HG02852 (cell line): ENCODE measurements at regions not wholly inside any gene's neighbourhood (a gene's known extent, or its start where the extent isn't known, plus 50 kb on each side); places are given as distances from the start of the nearest gene placed in this dataset.

Source experiments
- ATAC-seq: cut with Tn5 transposase; IDR thresholded peaks from one replicate; pipeline ENCODE4 v1.9.1; 2021; ENCODE audit warnings: mild to moderate bottlenecking, moderate library complexity; ENCODE audit not compliant: unreplicated experiment

DNA sequence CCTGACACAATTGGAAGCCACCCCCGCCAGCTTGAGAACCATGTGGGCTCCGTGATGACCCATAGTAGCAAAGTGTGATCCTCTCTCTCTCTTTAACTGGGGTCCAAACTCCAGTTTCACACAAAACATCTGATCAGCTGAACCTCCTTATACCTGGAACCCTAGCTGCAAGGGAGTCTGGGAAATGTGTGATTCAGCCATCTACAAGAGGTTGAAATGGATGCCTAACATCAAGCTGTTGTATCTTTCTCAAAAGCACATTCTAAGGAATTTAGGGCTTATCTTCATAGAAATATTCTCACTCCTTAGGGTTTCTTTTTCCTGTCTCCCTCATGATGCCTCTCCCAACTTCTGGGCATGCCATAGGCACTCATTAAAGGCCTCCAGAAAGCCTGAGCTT lies 126.0 kb downstream of the BCOR start:
- ATAC-seq, result no peak

GRCh38 chrX:39972340-39972739 lies 125.4 kb downstream of the BCOR start:
- no peak for ATAC-seq

GRCh38 chrX:39973810-39974209 lies 123.9 kb downstream of the BCOR start:
- no peak for ATAC-seq

DNA sequence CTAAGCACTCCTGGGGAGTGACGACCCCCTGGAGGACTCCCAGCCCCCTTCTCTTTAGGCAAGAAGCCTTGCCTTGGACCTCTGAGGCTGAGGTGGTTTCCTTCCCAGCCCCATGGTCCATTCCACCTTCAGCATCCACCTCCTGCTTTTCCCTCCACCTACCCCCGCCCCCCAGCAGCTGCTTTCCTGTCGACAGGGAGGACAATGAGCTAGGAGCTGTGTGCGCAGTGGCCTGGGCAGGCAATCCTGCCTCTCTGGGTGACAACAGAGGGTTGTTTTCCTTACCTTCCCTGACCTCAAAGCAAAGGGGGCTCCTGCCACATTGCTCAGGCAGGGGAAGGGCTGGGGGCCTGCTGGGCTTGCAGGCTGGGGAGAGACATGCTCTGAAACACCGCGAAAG lies 123.5 kb downstream of the BCOR start:
- ATAC-seq, result no peak

- ATAC-seq, result no peak
Observed at GRCh38 chrX:39975101-39975925, 122.4 kb downstream of the BCOR start.

- no peak for ATAC-seq
Observed at GRCh38 chrX:39981946-39982345, 115.8 kb downstream of the BCOR start.

DNA sequence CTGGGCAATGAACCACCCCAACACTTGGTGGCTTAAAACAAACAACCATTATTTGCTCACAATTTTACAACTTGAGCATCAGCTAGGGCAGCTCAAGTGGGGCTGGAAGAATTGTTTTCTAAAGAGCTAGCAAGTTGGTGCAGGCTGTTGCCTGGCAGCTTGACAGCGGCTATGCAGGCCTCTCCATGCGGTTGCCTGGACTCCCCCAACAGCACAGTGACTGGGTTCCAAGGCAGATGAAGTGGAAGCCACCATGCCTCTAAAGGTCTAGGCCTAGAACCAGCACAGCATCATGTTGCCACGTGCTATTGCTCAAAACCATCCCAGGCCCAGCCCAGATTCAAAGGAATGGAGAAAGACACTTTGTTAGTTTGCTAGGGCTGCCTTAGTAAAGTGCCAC lies 114.8 kb downstream of the BCOR start:
- ATAC-seq, result no peak

- ATAC-seq, result no peak
Observed at GRCh38 chrX:39983715-39984114, 114.0 kb downstream of the BCOR start.

- ATAC-seq, result no peak
Observed at GRCh38 chrX:39984191-39984956, 113.4 kb downstream of the BCOR start.

GRCh38 chrX:39985071-39985470 lies 112.7 kb downstream of the BCOR start:
- no peak for ATAC-seq

DNA sequence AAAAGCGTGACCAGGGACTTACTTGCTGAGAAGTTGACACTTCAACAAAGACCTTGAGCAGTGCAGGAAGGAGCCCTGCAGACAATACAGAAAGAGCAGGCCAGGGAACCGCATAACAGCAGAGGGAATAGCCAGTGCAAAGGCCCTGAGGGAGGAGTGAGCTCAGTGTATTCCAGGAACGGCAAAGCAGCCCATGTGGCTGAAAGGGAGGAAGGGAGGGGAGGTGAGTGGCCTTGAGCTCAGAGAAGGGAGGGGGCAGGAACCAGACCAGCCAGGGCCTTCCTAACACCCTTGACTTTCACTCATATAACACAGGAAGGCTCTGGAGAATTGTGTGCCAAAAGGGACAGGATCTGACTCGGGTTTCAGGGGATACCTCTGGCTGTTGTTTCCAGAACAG lies 112.2 kb downstream of the BCOR start:
- ATAC-seq, result no peak

- no peak for ATAC-seq
Observed at GRCh38 chrX:39988496-39988895, 109.3 kb downstream of the BCOR start.

GRCh38 chrX:39990388-39990787 lies 107.4 kb downstream of the BCOR start:
- ATAC-seq, result no peak

DNA sequence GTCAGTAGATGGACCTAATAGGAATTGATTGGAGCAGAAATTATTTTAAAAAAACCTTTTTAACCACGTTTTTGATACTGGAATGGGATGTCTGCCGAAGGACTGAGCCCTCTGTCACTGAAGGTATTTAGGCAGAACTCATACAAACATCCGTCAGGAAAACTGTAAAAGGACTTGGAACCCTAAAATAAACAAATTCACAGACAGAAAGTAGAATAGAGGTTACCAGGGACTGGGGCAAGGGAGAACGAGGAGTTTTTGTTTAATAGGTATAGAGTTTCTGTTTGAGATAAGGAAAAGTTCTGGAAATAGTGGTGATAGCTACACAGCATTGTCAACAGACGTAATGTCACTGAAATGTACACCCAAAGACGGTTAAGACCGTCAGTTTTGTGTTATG lies 105.5 kb downstream of the BCOR start:
- ATAC-seq, result no peak

- no peak for ATAC-seq
Observed at GRCh38 chrX:39995457-39995856, 102.3 kb downstream of the BCOR start.

- no peak for ATAC-seq
Observed at GRCh38 chrX:39996536-39996935, 101.2 kb downstream of the BCOR start.

GRCh38 chrX:39998636-39999406 lies 98.9 kb downstream of the BCOR start:
- ATAC-seq, result no peak
